ENCODE measurements at regions not wholly inside any gene's neighbourhood (a gene's known extent, or its start where the extent isn't known, plus 50 kb on each side); places are given as distances from the start of the nearest gene placed in this dataset.

GRCh38 chr6:63149730-63150129 lies 61.5 kb upstream of the FKBP1C start:
- TF ChIP-seq MXD4 (CRISPR knock-in tag; IDR thresholded peaks at IDR 0.05; ENCODE audit: borderline replicate concordance) (no peak), KAT7 (CRISPR knock-in tag; IDR thresholded peaks at IDR 0.05; ENCODE audit: borderline replicate concordance) (no peak), RORB (CRISPR knock-in tag; IDR thresholded peaks at IDR 0.05) (no peak), CTCF (IDR thresholded peaks at IDR 0.05) (no peak)
